CD14-positive monocyte (primary cell): ENCODE measurements at regions not wholly inside any gene's neighbourhood (a gene's known extent, or its start where the extent isn't known, plus 50 kb on each side); places are given as distances from the start of the nearest gene placed in this dataset.

Experiments
- DNase-seq, 3 donors: peaks; one replicate each; pipeline ENCODE4 v3.0.0-alpha.2; 2011 to 2022
- H2AFZ ChIP-seq: 2 replicates; pipeline ENCODE4 v1.6.0; 2012; ENCODE audit warnings: mild to moderate bottlenecking, low read depth, low read length, inconsistent platforms; ENCODE audit not compliant: insufficient read depth, poor library complexity, severe bottlenecking
- H3K27ac ChIP-seq, 2 donors: 1 replicate in 1 of 2; 2 replicates in 1 of 2; pipeline ENCODE4 v1.5.1; 2012 to 2013; ENCODE audit warnings: low read length in 2 of 2, control low read depth in 1 of 2, inconsistent platforms in 1 of 2, low read depth in 1 of 2, mild to moderate bottlenecking in 1 of 2
- H3K27me3 ChIP-seq, 2 donors: one replicate each; pipeline versions ENCODE4 v1.6.0 to v1.6.1; 2011 to 2013; ENCODE audit warnings: low read length in 2 of 2; ENCODE audit not compliant: control insufficient read depth in 2 of 2, insufficient read depth in 2 of 2
- H3K36me3 ChIP-seq, 2 donors: replicated peaks in 1 of 2; 1 replicate in 1 of 2; 2 replicates in 1 of 2; pipeline versions ENCODE4 v1.5.1 to v1.6.1; 2012 to 2013; ENCODE audit warnings: low read length in 2 of 2, control low read depth in 1 of 2, inconsistent platforms in 1 of 2, mild to moderate bottlenecking in 1 of 2; ENCODE audit not compliant: insufficient read depth in 2 of 2, control insufficient read depth in 1 of 2
- H3K4me1 ChIP-seq, 2 donors: 1 replicate in 1 of 2; 2 replicates in 1 of 2; pipeline versions ENCODE4 v1.5.1 to v1.6.1; 2012 to 2013; ENCODE audit warnings: low read length in 2 of 2, control low read depth in 1 of 2, inconsistent platforms in 1 of 2, mild to moderate bottlenecking in 1 of 2, moderate library complexity in 1 of 2; ENCODE audit not compliant: insufficient read depth in 2 of 2, control insufficient read depth in 1 of 2
- H3K4me2 ChIP-seq: replicated peaks from 2 replicates; pipeline ENCODE3; 2012; ENCODE audit warnings: low read length, moderate library complexity, mild to moderate bottlenecking; ENCODE audit not compliant: poor library complexity, severe bottlenecking; ENCODE audit errors: extremely low read depth
- H3K4me3 ChIP-seq, 3 experiments: fragments of 200-600 bp in 1 of 3; sonication (generic) in 1 of 3; replicated peaks in 1 of 3; 1 replicate in 2 of 3; 2 replicates in 1 of 3; pipeline ENCODE4 v1.5.1; 2011 to 2013; ENCODE audit warnings: low read length in 3 of 3, mild to moderate bottlenecking in 3 of 3, control low read depth in 2 of 3, low read depth in 2 of 3, inconsistent platforms in 1 of 3, moderate library complexity in 1 of 3
- H3K79me2 ChIP-seq: 2 replicates; pipeline ENCODE4 v1.6.0; 2012; ENCODE audit warnings: mild to moderate bottlenecking, control low read depth, inconsistent platforms, low read length, moderate library complexity; ENCODE audit not compliant: insufficient read depth
- H3K9ac ChIP-seq: 2 replicates; pipeline ENCODE4 v1.6.0; 2017; ENCODE audit warnings: low read length, mild to moderate bottlenecking; ENCODE audit not compliant: insufficient read depth, poor library complexity, severe bottlenecking
- H3K9me3 ChIP-seq, 2 donors: replicated peaks in 1 of 2; 1 replicate in 1 of 2; 2 replicates in 1 of 2; pipeline versions ENCODE4 v1.5.1 to v1.6.1; 2012 to 2013; ENCODE audit warnings: low read length in 2 of 2, control low read depth in 1 of 2; ENCODE audit not compliant: control insufficient read depth in 1 of 2, insufficient read depth in 1 of 2
- H4K20me1 ChIP-seq: 2 replicates; pipeline ENCODE4 v1.6.0; 2012; ENCODE audit warnings: mild to moderate bottlenecking, low read length, control low read depth, moderate library complexity; ENCODE audit not compliant: insufficient read depth
- H3K27ac Mint-ChIP-seq, 7 donors: one replicate each; pipeline ENCODE4 v1.8.0; 2020; ENCODE audit warnings: mild to moderate bottlenecking in 7 of 7, mixed read lengths in 7 of 7, moderate library complexity in 6 of 7, inconsistent platforms in 2 of 7
- H3K27me3 Mint-ChIP-seq, 3 donors: one replicate each; pipeline ENCODE4 v1.8.0; 2021 to 2022; ENCODE audit warnings: low read depth in 3 of 3, mild to moderate bottlenecking in 3 of 3, mixed read lengths in 3 of 3, moderate library complexity in 3 of 3, inconsistent platforms in 1 of 3
- H3K36me3 Mint-ChIP-seq, 2 donors: one replicate each; pipeline ENCODE4 v1.8.0; 2020; ENCODE audit warnings: mixed read lengths in 2 of 2, inconsistent platforms in 1 of 2, mild to moderate bottlenecking in 1 of 2
- H3K4me1 Mint-ChIP-seq: one replicate; pipeline ENCODE4 v1.8.0; 2020; ENCODE audit warnings: mild to moderate bottlenecking, mixed read lengths
- H3K4me3 Mint-ChIP-seq, 2 donors: one replicate each; pipeline ENCODE4 v1.8.0; 2020; ENCODE audit warnings: mild to moderate bottlenecking in 2 of 2, mixed read lengths in 2 of 2, moderate library complexity in 1 of 2
- H3K9me3 Mint-ChIP-seq, 7 donors: one replicate each; pipeline ENCODE4 v1.8.0; 2020 to 2022; ENCODE audit warnings: mixed read lengths in 7 of 7, mild to moderate bottlenecking in 6 of 7, moderate library complexity in 6 of 7, inconsistent platforms in 2 of 7
- WGBS: methylation state at CpG from one replicate; pipeline ENCODE4 v1.1.5; 2013; ENCODE audit warnings: missing lambda C conversion rate; ENCODE audit not compliant: insufficient coverage; 5-methylcytosine and 5-hydroxymethylcytosine counted together
- intact Hi-C, 2 donors: fragments of 100-400 bp; cut with micrococcal nuclease; formaldehyde crosslinking; loops; one replicate each; pipeline versions ENCODE4 v1.15.0 to v1.15.1; 2023
- TF ChIP-seq, protein P1 (sequence below): fragments of 200-600 bp; IDR thresholded peaks from one replicate; pipeline ENCODE4 v1.8.0; 2022; ENCODE audit warnings: antibody characterized with exemption, mild to moderate bottlenecking

DNA sequence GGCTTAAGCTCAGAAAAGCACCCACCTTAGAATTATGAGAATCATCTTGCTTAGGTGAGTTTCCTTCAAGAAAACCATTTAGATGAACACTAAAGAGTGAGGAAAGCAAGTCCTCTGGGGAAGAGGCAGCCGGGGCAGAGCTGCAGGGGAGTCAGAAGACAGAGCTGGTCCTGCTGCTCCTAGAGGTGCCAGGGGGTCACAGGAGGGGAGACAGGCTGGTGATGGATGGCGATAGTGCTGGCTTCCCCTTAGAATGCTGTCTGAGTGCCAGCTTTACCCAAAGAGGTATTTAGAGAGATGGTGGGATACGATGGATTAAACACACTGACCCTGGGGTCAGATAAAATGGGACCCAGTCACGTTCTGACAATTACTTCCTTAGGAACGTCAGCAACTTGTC lies 269.4 kb downstream of the TDRD15 start:
- no peak overlapping the region for H2AFZ ChIP-seq
- Mint-ChIP-seq H3K4me3 (no peak overlapping the region), H3K4me1 (peaks cover 5% of the 10 kb centered on the region), H3K27me3 (peaks cover 0 to 10% (median 1%) of the 10 kb centered on the region in 3 donors), H3K27ac (no peak overlapping the region), H3K36me3 (no peaks in the 10 kb centered on the region), H3K9me3 (peaks cover 0 to 4% (median 1%) of the 10 kb centered on the region in 7 donors)
- no peaks in the 10 kb centered on the region for H4K20me1 ChIP-seq
- no peaks in the 10 kb centered on the region for H3K27me3 ChIP-seq
- H3K27ac ChIP-seq: no peak overlapping the region
- H3K9me3 ChIP-seq: no peaks in the 10 kb centered on the region
- no peaks in the 10 kb centered on the region for H3K4me1 ChIP-seq
- no peak for DNase-seq
- TF ChIP-seq, protein P1, sequence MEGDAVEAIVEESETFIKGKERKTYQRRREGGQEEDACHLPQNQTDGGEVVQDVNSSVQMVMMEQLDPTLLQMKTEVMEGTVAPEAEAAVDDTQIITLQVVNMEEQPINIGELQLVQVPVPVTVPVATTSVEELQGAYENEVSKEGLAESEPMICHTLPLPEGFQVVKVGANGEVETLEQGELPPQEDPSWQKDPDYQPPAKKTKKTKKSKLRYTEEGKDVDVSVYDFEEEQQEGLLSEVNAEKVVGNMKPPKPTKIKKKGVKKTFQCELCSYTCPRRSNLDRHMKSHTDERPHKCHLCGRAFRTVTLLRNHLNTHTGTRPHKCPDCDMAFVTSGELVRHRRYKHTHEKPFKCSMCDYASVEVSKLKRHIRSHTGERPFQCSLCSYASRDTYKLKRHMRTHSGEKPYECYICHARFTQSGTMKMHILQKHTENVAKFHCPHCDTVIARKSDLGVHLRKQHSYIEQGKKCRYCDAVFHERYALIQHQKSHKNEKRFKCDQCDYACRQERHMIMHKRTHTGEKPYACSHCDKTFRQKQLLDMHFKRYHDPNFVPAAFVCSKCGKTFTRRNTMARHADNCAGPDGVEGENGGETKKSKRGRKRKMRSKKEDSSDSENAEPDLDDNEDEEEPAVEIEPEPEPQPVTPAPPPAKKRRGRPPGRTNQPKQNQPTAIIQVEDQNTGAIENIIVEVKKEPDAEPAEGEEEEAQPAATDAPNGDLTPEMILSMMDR: no peak
- no peak overlapping the region for H3K4me2 ChIP-seq
- intact Hi-C loops: no loop called here
- no peaks in the 10 kb centered on the region for H3K79me2 ChIP-seq
- H3K36me3 ChIP-seq: no peaks in the 10 kb centered on the region
- 18% methylated on average over 4 of the region's 5 CpGs for WGBS
- H3K4me3 ChIP-seq: no peak overlapping the region
- H3K9ac ChIP-seq: no peak overlapping the region

- Mint-ChIP-seq H3K4me3 (no peak overlapping the region), H3K36me3 (no peaks in the 10 kb centered on the region), H3K9me3 (peaks cover 0 to 2% (median 0%) of the 10 kb centered on the region in 7 donors), H3K27ac (no peak overlapping the region), H3K4me1 (peaks cover 5% of the 10 kb centered on the region), H3K27me3 (peaks cover 0 to 6% (median 1%) of the 10 kb centered on the region in 3 donors)
- DNase-seq: no peak
- intact Hi-C loops: no loop called here
- no peak overlapping the region for H3K4me3 ChIP-seq
- H3K27me3 ChIP-seq: no peaks in the 10 kb centered on the region
- no peak overlapping the region for H3K27ac ChIP-seq
- TF ChIP-seq, protein P1: no peak
- H2AFZ ChIP-seq: no peak overlapping the region
- no peaks in the 10 kb centered on the region for H3K4me1 ChIP-seq
- H4K20me1 ChIP-seq: no peaks in the 10 kb centered on the region
- H3K9ac ChIP-seq: no peak overlapping the region
- H3K36me3 ChIP-seq: no peaks in the 10 kb centered on the region
- no peaks in the 10 kb centered on the region for H3K9me3 ChIP-seq
- WGBS: no CpG with 5 or more reads among the region's 4 CpGs
- H3K4me2 ChIP-seq: no peak overlapping the region
- H3K79me2 ChIP-seq: no peaks in the 10 kb centered on the region
These were observed 271.6 kb downstream of the TDRD15 start for GRCh38 chr2:21395366-21395765.
